GM12864 (cell line): ENCODE measurements at regions not wholly inside any gene's neighbourhood (a gene's known extent, or its start where the extent isn't known, plus 50 kb on each side); places are given as distances from the start of the nearest gene placed in this dataset.
"Not testable (repeated sequence)": the region's sequence is repeated elsewhere in the genome, so short reads cannot be mapped to it uniquely, and the experiment has no call there.

Experiments used
- DNase-seq: peaks from one replicate; pipeline ENCODE4 v3.0.0-alpha.2; 2011; ENCODE audit warnings: low read depth
- H3K4me3 ChIP-seq: 2 replicates; pipeline ENCODE4 v1.5.1; 2011; ENCODE audit warnings: mild to moderate bottlenecking, low read depth, low read length, control low read depth
- CTCF ChIP-seq: IDR thresholded peaks from 2 replicates; pipeline ENCODE4 v1.5.1; 2011; ENCODE audit warnings: low read depth, mild to moderate bottlenecking, moderate library complexity, low read length, control low read depth, inconsistent platforms; ENCODE audit errors: missing control alignments

- H3K4me3 ChIP-seq: no peak overlapping the region
- peak; percentile 48 for DNase-seq
- TF ChIP-seq CTCF: no peak
These were observed 69.7 kb upstream of the GRK3 start for GRCh38 chr22:25494774-25495173.

GRCh38 chr22:25495285-25495684 lies 69.2 kb upstream of the GRK3 start:
- DNase-seq: no peak
- no peak for TF ChIP-seq CTCF
- no peak overlapping the region for H3K4me3 ChIP-seq

- TF ChIP-seq CTCF: no peak
- DNase-seq: no peak
- H3K4me3 ChIP-seq: no peak overlapping the region
These were observed 67.9 kb upstream of the GRK3 start for GRCh38 chr22:25496396-25497064.

- no peak for DNase-seq
- TF ChIP-seq CTCF: no peak
- no peak overlapping the region for H3K4me3 ChIP-seq
These were observed 67.3 kb upstream of the GRK3 start for GRCh38 chr22:25497181-25497641.

- no peak overlapping the region for H3K4me3 ChIP-seq
- TF ChIP-seq CTCF: no peak
- DNase-seq: no peak
These were observed 66.8 kb upstream of the GRK3 start for GRCh38 chr22:25497716-25498115.

GRCh38 chr22:25500671-25501070 lies 63.8 kb upstream of the GRK3 start:
- DNase-seq, H3K4me3 ChIP-seq: not testable (repeated sequence)

- not testable (repeated sequence) for DNase-seq, H3K4me3 ChIP-seq
These were observed 60.5 kb upstream of the GRK3 start for GRCh38 chr22:25504017-25504416.

GRCh38 chr22:25508161-25508560 lies 56.3 kb upstream of the GRK3 start:
- H3K4me3 ChIP-seq: no peak overlapping the region
- DNase-seq: no peak
- TF ChIP-seq CTCF: no peak
